GM21576 (cell line): ENCODE measurements at regions not wholly inside any gene's neighbourhood (a gene's known extent, or its start where the extent isn't known, plus 50 kb on each side); places are given as distances from the start of the nearest gene placed in this dataset.

Experiments used
- ATAC-seq: cut with Tn5 transposase; IDR thresholded peaks from one replicate; pipeline ENCODE4 v1.9.1; 2021; ENCODE audit warnings: mild to moderate bottlenecking, moderate library complexity; ENCODE audit not compliant: unreplicated experiment

GRCh38 chr2:216287251-216287650 lies 85.0 kb downstream of the MARCHF4 start:
- no peak for ATAC-seq

DNA sequence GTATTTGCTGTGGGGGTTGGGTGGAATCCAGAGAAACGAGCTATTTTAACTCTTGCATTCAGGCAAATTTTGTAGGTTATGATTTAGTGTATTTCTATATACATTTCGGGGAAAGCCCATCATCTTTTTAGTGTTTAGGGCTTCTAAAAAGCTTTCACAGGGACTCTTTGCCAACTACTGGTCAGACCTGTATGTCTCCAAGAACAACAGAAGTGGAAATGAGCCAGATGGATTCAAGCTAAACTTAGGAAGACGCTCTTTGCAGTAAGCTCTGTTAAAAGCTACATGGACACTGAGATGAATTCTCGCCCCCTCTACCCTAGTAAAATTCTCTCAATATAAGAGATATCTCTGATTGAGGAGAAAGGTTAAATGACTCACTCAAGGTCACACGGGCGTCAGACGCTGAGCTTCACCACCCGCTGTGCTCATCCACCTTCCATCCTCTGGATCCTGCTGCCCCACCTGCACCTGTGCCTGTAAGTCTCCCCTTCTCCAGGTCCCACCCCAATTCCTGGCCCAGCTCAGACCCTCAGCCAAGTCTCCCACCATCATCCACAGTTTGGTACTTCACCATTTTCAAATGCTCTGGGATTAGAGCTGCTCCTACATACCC lies 85.6 kb downstream of the MARCHF4 start:
- ATAC-seq = no peak

- ATAC-seq = no peak
Observed at GRCh38 chr2:216285701-216286100, 86.6 kb downstream of the MARCHF4 start.

GRCh38 chr2:216284708-216285107 lies 87.6 kb downstream of the MARCHF4 start:
- ATAC-seq = no peak

- peak; percentile 85 for ATAC-seq
Observed at GRCh38 chr2:216283038-216283900, 89.0 kb downstream of the MARCHF4 start.

DNA sequence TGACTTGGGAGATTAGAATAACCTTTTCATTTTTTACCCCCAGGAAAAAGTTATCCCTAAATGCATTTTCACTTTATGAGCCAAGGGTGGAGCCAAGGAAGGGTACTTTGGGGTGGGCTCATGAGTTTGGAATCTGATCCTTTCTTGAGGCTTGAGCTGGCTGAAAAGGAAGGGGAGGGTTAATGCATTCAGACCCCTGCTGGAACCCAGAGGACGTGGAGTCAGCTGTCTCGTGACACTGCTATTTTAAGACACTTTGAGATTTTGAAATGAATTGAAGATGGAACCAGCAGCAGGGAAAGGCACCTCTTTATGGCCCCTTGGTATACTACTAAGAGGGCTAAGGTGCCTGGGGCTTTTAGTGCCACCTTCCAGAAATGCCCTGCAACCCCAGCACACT lies 90.4 kb downstream of the MARCHF4 start:
- ATAC-seq = no peak

DNA sequence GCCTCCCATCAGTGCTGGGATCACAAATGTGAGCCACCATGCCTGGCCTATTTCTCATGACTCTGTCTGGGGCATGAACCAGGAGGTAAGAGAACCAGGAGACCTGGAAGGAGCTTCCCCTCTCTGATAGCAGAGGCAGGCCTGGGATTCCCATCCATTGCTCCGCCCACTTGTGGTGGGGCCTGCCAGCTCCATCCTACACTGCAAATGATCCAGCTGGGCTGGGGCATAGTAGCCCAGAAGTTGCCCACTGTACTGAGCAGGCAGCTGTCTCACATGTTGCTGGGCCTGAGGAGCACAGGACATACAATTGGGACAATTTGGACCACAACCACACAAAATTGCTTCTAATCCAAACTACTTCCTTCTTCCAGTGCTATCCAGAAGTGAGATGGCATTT lies 91.0 kb downstream of the MARCHF4 start:
- ATAC-seq = no peak

- ATAC-seq = no peak
Observed at GRCh38 chr2:216279459-216279858, 92.8 kb downstream of the MARCHF4 start.

GRCh38 chr2:216279031-216279430 lies 93.3 kb downstream of the MARCHF4 start:
- ATAC-seq = no peak

GRCh38 chr2:216275890-216276289 lies 96.4 kb downstream of the MARCHF4 start:
- ATAC-seq = no peak

DNA sequence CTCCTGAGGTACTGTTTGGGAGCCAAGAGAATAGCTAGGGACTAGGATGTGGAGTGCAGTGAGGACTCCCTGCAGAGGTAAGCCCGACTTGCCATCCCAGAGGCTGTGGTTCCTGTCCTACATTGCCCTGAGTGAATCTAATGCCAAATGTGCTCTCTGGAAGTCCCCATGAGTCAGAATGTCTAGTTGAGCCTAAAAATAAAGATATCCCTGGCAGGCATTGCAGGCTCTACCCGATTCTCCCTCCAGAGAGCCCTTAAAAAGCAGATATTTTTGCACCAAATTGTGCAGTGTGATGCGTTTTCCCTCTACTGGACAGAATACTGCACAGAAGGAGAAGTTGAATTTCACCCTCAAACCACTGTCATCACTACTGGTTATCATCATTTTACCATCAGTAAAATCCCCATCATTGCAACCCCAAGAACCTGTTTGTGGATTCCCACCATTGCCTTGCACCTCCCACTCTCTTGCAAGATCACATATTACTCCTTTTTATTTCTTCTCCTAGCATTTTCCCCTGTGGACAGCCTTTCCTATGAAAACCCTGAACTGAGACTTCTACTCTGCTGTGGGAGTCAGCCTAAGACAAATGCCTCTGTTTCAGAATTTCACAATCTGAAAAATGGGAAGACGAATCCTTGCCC lies 98.0 kb downstream of the MARCHF4 start:
- no peak for ATAC-seq

GRCh38 chr2:216261042-216261537 lies 111.2 kb downstream of the MARCHF4 start:
- no peak for ATAC-seq

DNA sequence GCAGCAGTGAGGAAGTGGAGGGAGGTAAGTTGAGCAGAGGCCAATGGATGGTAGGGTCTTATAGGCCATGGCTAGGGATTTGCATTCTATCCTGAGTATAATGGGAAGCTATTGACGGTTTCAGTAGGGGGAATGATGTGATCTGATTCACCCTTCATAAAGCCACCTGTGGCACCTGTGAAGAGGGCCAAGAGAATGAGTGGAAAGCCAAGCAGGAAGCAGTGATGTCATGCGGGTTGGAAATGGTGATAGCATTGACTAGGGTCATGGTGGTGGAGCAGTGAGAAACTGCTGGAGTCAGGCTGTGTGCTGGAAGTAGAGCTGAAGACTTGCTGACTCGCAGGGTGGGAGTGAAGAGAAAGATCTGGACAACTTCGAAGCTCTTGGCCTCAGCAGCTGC lies 111.7 kb downstream of the MARCHF4 start:
- no peak for ATAC-seq

- ATAC-seq = no peak
Observed at GRCh38 chr2:216259081-216259480, 113.2 kb downstream of the MARCHF4 start.

DNA sequence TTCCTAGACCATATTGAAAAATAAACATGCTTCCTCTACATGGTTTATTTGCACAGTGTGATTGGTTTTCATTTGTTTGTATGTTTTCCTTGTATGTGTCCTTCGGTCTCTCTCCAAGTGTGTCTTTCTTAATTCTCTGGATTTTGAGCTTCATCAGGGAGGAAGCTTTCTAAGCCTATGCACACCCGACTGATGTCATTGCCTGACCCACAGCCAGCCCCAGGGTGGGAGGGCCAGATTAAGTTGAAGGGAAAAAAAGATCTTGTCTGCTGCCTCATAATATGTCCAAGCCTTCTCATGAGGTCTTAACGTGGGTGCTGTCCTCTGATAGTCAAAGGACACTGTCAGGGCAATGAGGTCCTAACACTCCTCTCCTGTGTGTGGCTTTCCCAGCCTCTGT lies 115.2 kb downstream of the MARCHF4 start:
- no peak for ATAC-seq
